Colonic mucosa (tissue), 4 donors: ENCODE measurements at regions not wholly inside any gene's neighbourhood (a gene's known extent, or its start where the extent isn't known, plus 50 kb on each side); places are given as distances from the start of the nearest gene placed in this dataset.
A peak's percentile ranks its signal among the peaks of the same experiment; 100 is the strongest.

Experiments
- DNase-seq: peaks from one replicate; pipeline ENCODE4 v3.0.0-alpha.2; 2020
- H3K27ac ChIP-seq: fragments of 200-600 bp; one replicate; pipeline ENCODE4 v1.8.0; 2021
- H3K27me3 ChIP-seq: fragments of 200-600 bp; one replicate; pipeline ENCODE4 v1.8.0; 2021
- H3K36me3 ChIP-seq: fragments of 200-600 bp; one replicate; pipeline ENCODE4 v1.8.0; 2021
- H3K4me1 ChIP-seq: fragments of 200-600 bp; one replicate; pipeline ENCODE4 v1.8.0; 2021; ENCODE audit warnings: mild to moderate bottlenecking
- H3K4me3 ChIP-seq: fragments of 200-600 bp; one replicate; pipeline ENCODE4 v1.8.0; 2021
- H3K9ac ChIP-seq, 2 donors: one replicate each; pipeline ENCODE4 v1.7.0; 2013; ENCODE audit warnings: control low read depth in 2 of 2, low read depth in 2 of 2, low read length in 2 of 2
- H3K9me3 ChIP-seq: fragments of 200-600 bp; one replicate; pipeline ENCODE4 v1.8.0; 2021
- CTCF ChIP-seq: fragments of 200-600 bp; IDR thresholded peaks from one replicate; pipeline ENCODE4 v1.8.0; 2022; ENCODE audit warnings: antibody characterized with exemption, mild to moderate bottlenecking
- intact Hi-C: fragments of 100-400 bp; cut with DNase I; formaldehyde crosslinking; loops from one replicate; pipeline ENCODE4 v1.14.1; 2022
- donor health status: healthy.
- donor health status: DM: no; HTN: no; CAD: no.
- donor health status: DM: no; HTN: no; CAD: no.

GRCh38 chr10:27605318-27605717 is 101.2 kb downstream of the RAB18 start:
- Histone ChIP-seq H3K27me3 (no peaks in the 10 kb centered on the region), H3K9me3 (no peaks in the 10 kb centered on the region), H3K9ac (no peak overlapping the region), H3K4me1 (peaks cover 3% of the 10 kb centered on the region), H3K27ac (no peak overlapping the region), H3K4me3 (no peak overlapping the region), H3K36me3 (no peaks in the 10 kb centered on the region)
- TF ChIP-seq CTCF: no peak
- intact Hi-C loops: no loop called here
- no peak for DNase-seq

- Histone ChIP-seq H3K9ac (peak overlapping the region in 1 of 2 donors; percentile 36), H3K4me3 (no peak overlapping the region), H3K27ac (peak overlapping the region; percentile 22), H3K9me3 (no peaks in the 10 kb centered on the region), H3K27me3 (no peaks in the 10 kb centered on the region), H3K36me3 (no peaks in the 10 kb centered on the region), H3K4me1 (peaks cover 3% of the 10 kb centered on the region)
- no peak for DNase-seq
- TF ChIP-seq CTCF: no peak
- intact Hi-C loops: no loop called here
Observed at GRCh38 chr10:27607591-27607990, 103.5 kb downstream of the RAB18 start.

GRCh38 chr10:27611236-27611635 is 107.1 kb downstream of the RAB18 start:
- H3K4me1 ChIP-seq: peaks cover 3% of the 10 kb centered on the region
- H3K9me3 ChIP-seq: no peaks in the 10 kb centered on the region
- no peak overlapping the region for H3K4me3 ChIP-seq
- no peaks in the 10 kb centered on the region for H3K36me3 ChIP-seq
- DNase-seq: no peak
- no peak overlapping the region for H3K27ac ChIP-seq
- no peak for TF ChIP-seq CTCF
- H3K27me3 ChIP-seq: no peaks in the 10 kb centered on the region
- intact Hi-C loops: no loop called here
- no peak overlapping the region for H3K9ac ChIP-seq

GRCh38 chr10:27611744-27612550 is 107.8 kb downstream of the RAB18 start:
- H3K27me3 ChIP-seq: no peaks in the 10 kb centered on the region
- no peaks in the 10 kb centered on the region for H3K36me3 ChIP-seq
- H3K9ac ChIP-seq: no peak overlapping the region
- no peak overlapping the region for H3K27ac ChIP-seq
- intact Hi-C loops: no loop called here
- no peak for DNase-seq
- no peaks in the 10 kb centered on the region for H3K9me3 ChIP-seq
- H3K4me1 ChIP-seq: peaks cover 3% of the 10 kb centered on the region
- H3K4me3 ChIP-seq: no peak overlapping the region
- no peak for TF ChIP-seq CTCF

GRCh38 chr10:27612551-27613035 is 108.5 kb downstream of the RAB18 start:
- H3K27me3 ChIP-seq: no peaks in the 10 kb centered on the region
- no peak overlapping the region for H3K4me3 ChIP-seq
- no peak overlapping the region for H3K27ac ChIP-seq
- H3K36me3 ChIP-seq: no peaks in the 10 kb centered on the region
- intact Hi-C loops: no loop called here
- no peak overlapping the region for H3K9ac ChIP-seq
- no peaks in the 10 kb centered on the region for H3K9me3 ChIP-seq
- TF ChIP-seq CTCF: no peak
- H3K4me1 ChIP-seq: peaks cover 3% of the 10 kb centered on the region
- no peak for DNase-seq
